ENCODE measurements at regions not wholly inside any gene's neighbourhood (a gene's known extent, or its start where the extent isn't known, plus 50 kb on each side); places are given as distances from the start of the nearest gene placed in this dataset.

DNA sequence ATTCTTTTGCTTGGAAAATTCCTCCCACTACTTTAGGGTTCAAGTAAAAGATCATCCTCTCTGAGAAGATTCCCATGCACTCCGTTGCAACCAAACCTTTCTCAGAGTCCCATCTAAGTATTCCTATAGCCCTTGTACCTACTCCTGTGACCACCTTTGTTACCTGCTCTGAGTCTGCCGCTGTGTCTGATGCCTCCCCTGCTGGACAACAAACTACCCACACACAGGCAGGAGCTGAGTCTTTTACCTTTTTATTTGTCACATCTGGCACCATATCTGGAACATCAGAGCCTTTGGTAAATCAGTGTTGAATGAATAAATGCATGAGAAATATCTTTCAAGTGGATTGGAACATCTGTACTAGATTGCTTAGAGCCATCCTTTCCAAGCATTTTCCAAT, 82.1 kb upstream of the FLRT2 start:
- no peak for DNase-seq (ENCODE audit: low read depth in 6 of 9, low spot score in 9 of 9)
- 97% methylated on average over 2 of the region's 2 CpGs for WGBS
- H3K9me3 ChIP-seq (ENCODE audit: control insufficient read depth in 2 of 2, insufficient read depth in 1 of 2, low read length in 1 of 2) = no peaks in the 10 kb centered on the region
- no peaks in the 10 kb centered on the region for H3K36me3 ChIP-seq (ENCODE audit: control insufficient read depth in 2 of 2, insufficient read depth in 2 of 2, low read length in 1 of 2)
- H3K4me1 ChIP-seq (ENCODE audit: control insufficient read depth in 2 of 2, insufficient read depth in 2 of 2, low read length in 2 of 2) = no peaks in the 10 kb centered on the region
- no peaks in the 10 kb centered on the region for H3K27me3 ChIP-seq (ENCODE audit: control insufficient read depth in 2 of 2, insufficient read depth in 1 of 2, low read length in 1 of 2)
- H3K4me3 ChIP-seq (ENCODE audit: low read length in 2 of 2) = no peak overlapping the region
- H3K27ac ChIP-seq (ENCODE audit: low read depth in 1 of 2, low read length in 1 of 2) = no peak overlapping the region

DNA sequence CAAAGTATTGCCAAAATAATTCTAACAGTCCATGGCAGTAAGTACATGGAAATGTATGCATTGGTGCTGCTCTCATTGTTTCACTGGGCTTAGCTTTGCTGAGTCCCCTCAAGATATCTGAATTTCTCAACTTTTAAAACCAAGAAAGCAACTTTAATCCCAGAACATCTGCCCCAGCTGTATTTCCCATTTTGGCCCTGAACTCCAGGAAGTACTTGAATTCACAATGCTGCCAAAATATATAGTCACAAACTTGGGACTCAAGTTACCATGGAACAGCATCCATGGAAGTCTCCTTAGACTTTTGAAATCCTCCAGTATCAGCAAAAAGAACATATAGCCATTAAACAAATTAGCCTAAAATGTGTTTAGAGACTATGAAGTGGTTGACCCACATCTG, 78.5 kb upstream of the FLRT2 start:
- no peaks in the 10 kb centered on the region for H3K36me3 ChIP-seq (ENCODE audit: control insufficient read depth in 2 of 2, insufficient read depth in 2 of 2, low read length in 1 of 2)
- no peak overlapping the region for H3K4me3 ChIP-seq (ENCODE audit: low read length in 2 of 2)
- no peak for DNase-seq (ENCODE audit: low read depth in 6 of 9, low spot score in 9 of 9)
- H3K9me3 ChIP-seq (ENCODE audit: control insufficient read depth in 2 of 2, insufficient read depth in 1 of 2, low read length in 1 of 2) = no peaks in the 10 kb centered on the region
- no peaks in the 10 kb centered on the region for H3K27me3 ChIP-seq (ENCODE audit: control insufficient read depth in 2 of 2, insufficient read depth in 1 of 2, low read length in 1 of 2)
- H3K4me1 ChIP-seq (ENCODE audit: control insufficient read depth in 2 of 2, insufficient read depth in 2 of 2, low read length in 2 of 2) = no peaks in the 10 kb centered on the region
- no peak overlapping the region for H3K27ac ChIP-seq (ENCODE audit: low read depth in 1 of 2, low read length in 1 of 2)

DNA sequence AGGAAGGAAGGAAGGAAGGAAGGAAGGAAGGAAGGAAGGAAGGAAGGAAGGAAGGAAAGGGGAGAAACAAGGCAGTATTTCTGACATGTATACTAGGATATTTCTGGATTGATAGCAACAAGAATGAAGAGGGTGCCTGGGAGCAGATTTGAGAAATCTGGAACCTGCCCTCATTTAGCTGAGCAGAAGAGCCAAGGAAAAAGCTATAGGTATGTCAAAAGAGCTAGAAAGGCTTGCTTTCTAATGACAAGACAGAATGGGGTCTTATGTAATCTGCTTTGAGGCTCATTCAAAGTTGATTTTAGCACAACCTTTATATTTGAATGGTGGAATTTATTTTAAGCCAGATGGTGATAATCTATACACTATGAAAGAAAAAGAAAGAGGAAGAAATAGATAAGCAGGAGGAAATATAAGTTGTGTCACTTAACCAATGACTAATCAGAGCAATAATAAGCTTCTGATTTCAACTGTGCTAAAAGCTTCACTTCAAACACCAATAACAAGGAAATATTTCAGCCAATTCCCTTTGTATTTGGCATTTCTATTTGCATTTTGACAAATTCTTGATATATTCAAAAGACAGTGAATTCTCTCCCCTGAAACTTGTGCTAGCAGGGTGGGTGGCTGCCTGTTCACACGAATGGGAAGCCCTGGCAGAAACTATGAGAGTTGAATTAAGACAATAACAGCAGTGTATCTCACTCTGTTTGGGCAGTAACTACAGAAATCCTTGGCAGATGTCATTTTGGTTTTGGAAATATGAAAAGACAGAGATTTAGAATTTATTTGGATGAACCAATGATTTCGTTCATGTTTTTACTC, 76.3 kb upstream of the FLRT2 start:
- Histone ChIP-seq H3K4me3 (ENCODE audit: low read length in 2 of 2) (no peak overlapping the region), H3K36me3 (ENCODE audit: control insufficient read depth in 2 of 2, insufficient read depth in 2 of 2, low read length in 1 of 2) (no peaks in the 10 kb centered on the region), H3K27ac (ENCODE audit: low read depth in 1 of 2, low read length in 1 of 2) (no peak overlapping the region), H3K4me1 (ENCODE audit: control insufficient read depth in 2 of 2, insufficient read depth in 2 of 2, low read length in 2 of 2) (no peaks in the 10 kb centered on the region), H3K27me3 (ENCODE audit: control insufficient read depth in 2 of 2, insufficient read depth in 1 of 2, low read length in 1 of 2) (no peaks in the 10 kb centered on the region), H3K9me3 (ENCODE audit: control insufficient read depth in 2 of 2, insufficient read depth in 1 of 2, low read length in 1 of 2) (no peaks in the 10 kb centered on the region)
- DNase-seq (ENCODE audit: low read depth in 6 of 9, low spot score in 9 of 9) = no peak
- 84% methylated on average over 2 of the region's 2 CpGs for WGBS

DNA sequence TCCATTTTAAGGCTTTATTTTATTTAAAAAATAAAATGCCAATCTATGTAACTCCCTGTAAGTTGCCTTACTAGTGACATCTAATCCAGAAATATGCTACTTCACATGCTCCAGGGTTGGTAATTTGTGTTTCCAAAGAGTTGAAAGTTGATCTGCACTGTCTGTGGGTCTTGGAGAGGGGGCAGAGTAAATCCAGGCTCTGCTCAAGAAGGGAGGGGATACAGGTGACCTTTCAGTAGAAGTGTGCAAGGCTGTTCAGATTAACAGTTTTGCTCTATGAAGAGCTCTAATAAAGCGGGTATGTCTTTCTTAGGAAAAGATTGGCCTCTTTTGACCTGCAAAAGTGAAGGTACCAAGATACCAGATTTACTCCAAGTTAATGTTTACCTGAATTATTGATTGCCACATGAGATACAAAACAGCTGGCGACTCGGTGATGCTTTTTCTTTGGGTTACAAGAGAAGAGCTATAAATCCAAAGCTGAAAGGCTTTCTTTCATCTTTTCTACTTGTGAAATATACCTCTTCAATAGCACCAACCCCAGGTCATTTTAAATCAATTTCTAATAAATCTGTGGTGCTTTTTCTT, 75.6 kb upstream of the FLRT2 start:
- Histone ChIP-seq H3K27me3 (ENCODE audit: control insufficient read depth in 2 of 2, insufficient read depth in 1 of 2, low read length in 1 of 2) (no peaks in the 10 kb centered on the region), H3K4me1 (ENCODE audit: control insufficient read depth in 2 of 2, insufficient read depth in 2 of 2, low read length in 2 of 2) (no peaks in the 10 kb centered on the region), H3K36me3 (ENCODE audit: control insufficient read depth in 2 of 2, insufficient read depth in 2 of 2, low read length in 1 of 2) (no peaks in the 10 kb centered on the region), H3K9me3 (ENCODE audit: control insufficient read depth in 2 of 2, insufficient read depth in 1 of 2, low read length in 1 of 2) (no peaks in the 10 kb centered on the region), H3K27ac (ENCODE audit: low read depth in 1 of 2, low read length in 1 of 2) (no peak overlapping the region), H3K4me3 (ENCODE audit: low read length in 2 of 2) (no peak overlapping the region)
- 95% methylated on average over 3 of the region's 3 CpGs for WGBS
- DNase-seq (ENCODE audit: low read depth in 6 of 9, low spot score in 9 of 9) = no peak

- Histone ChIP-seq H3K4me1 (ENCODE audit: control insufficient read depth in 2 of 2, insufficient read depth in 2 of 2, low read length in 2 of 2) (no peaks in the 10 kb centered on the region), H3K4me3 (ENCODE audit: low read length in 2 of 2) (no peak overlapping the region), H3K27me3 (ENCODE audit: control insufficient read depth in 2 of 2, insufficient read depth in 1 of 2, low read length in 1 of 2) (no peaks in the 10 kb centered on the region), H3K36me3 (ENCODE audit: control insufficient read depth in 2 of 2, insufficient read depth in 2 of 2, low read length in 1 of 2) (no peaks in the 10 kb centered on the region), H3K27ac (ENCODE audit: low read depth in 1 of 2, low read length in 1 of 2) (no peak overlapping the region), H3K9me3 (ENCODE audit: control insufficient read depth in 2 of 2, insufficient read depth in 1 of 2, low read length in 1 of 2) (no peaks in the 10 kb centered on the region)
- 60% methylated on average over 3 of the region's 3 CpGs for WGBS
- no peak for DNase-seq (ENCODE audit: low read depth in 6 of 9, low spot score in 9 of 9)
Measured at GRCh38 chr14:85459361-85460000, 70.5 kb upstream of the FLRT2 start.

DNA sequence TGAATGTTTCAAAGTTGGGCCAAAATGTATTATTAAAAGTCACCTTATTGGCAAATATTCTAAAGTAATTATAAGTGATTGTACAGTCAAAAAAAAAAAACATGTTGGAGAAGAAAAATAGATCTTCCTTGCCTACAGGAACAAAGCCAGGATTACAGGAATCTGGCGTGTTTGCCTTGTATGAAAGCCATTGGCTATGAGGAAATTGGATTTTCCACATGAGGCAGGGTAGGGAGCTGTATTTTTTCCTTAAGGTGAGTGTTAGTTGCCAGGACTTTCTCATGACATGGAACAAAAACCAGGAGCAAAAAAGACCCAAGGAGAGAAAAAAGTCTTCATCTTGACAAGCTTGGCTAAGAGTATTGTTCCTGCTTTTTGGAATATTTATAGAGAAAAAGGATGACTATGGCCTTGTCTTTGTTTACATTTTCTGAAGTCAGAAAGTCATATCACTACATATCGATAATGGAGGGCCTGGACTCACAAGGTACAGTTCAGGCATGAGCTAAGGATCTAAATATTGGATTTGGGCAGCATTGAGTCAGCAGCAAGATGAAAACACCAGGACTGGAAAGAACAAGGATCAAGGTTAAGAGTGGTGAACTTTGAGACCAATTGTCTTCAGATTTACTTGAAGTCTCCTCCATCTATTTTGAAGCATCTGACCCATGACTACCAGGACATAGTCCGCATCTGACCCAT, 68.4 kb upstream of the FLRT2 start:
- Histone ChIP-seq H3K27me3 (ENCODE audit: control insufficient read depth in 2 of 2, insufficient read depth in 1 of 2, low read length in 1 of 2) (no peaks in the 10 kb centered on the region), H3K9me3 (ENCODE audit: control insufficient read depth in 2 of 2, insufficient read depth in 1 of 2, low read length in 1 of 2) (no peaks in the 10 kb centered on the region), H3K27ac (ENCODE audit: low read depth in 1 of 2, low read length in 1 of 2) (no peak overlapping the region), H3K36me3 (ENCODE audit: control insufficient read depth in 2 of 2, insufficient read depth in 2 of 2, low read length in 1 of 2) (no peaks in the 10 kb centered on the region), H3K4me1 (ENCODE audit: control insufficient read depth in 2 of 2, insufficient read depth in 2 of 2, low read length in 2 of 2) (no peaks in the 10 kb centered on the region), H3K4me3 (ENCODE audit: low read length in 2 of 2) (no peak overlapping the region)
- 97% methylated on average over 3 of the region's 3 CpGs for WGBS
- DNase-seq (ENCODE audit: low read depth in 6 of 9, low spot score in 9 of 9) = no peak

DNA sequence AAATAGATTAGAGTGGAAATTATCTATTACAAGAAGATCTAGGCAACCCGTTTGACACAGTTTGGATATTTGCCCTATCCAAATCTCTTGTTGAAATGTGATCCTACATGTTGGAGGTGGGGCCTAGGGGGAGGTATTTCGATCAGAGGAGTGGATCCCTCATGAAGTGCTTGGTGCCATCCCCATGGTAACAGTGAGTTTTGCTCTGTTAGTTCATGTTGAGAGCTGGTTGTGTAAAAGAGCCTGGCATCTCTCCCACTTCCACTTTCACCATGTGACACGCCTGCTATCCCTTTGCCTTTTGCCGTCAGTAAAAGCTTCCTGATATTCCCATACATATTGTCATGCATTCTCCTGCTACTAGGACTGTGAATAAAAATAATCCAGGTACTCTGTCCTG, 66.4 kb upstream of the FLRT2 start:
- Histone ChIP-seq H3K4me1 (ENCODE audit: control insufficient read depth in 2 of 2, insufficient read depth in 2 of 2, low read length in 2 of 2) (no peaks in the 10 kb centered on the region), H3K27me3 (ENCODE audit: control insufficient read depth in 2 of 2, insufficient read depth in 1 of 2, low read length in 1 of 2) (no peaks in the 10 kb centered on the region), H3K36me3 (ENCODE audit: control insufficient read depth in 2 of 2, insufficient read depth in 2 of 2, low read length in 1 of 2) (no peaks in the 10 kb centered on the region), H3K9me3 (ENCODE audit: control insufficient read depth in 2 of 2, insufficient read depth in 1 of 2, low read length in 1 of 2) (no peaks in the 10 kb centered on the region), H3K27ac (ENCODE audit: low read depth in 1 of 2, low read length in 1 of 2) (no peak overlapping the region), H3K4me3 (ENCODE audit: low read length in 2 of 2) (no peak overlapping the region)
- no peak for DNase-seq (ENCODE audit: low read depth in 6 of 9, low spot score in 9 of 9)
- WGBS = 92% methylated on average over 4 of the region's 4 CpGs

GRCh38 chr14:85464135-85464895, 65.6 kb upstream of the FLRT2 start:
- no peak for DNase-seq (ENCODE audit: low read depth in 6 of 9, low spot score in 9 of 9)
- 91% methylated on average over 2 of the region's 2 CpGs for WGBS
- Histone ChIP-seq H3K4me1 (ENCODE audit: control insufficient read depth in 2 of 2, insufficient read depth in 2 of 2, low read length in 2 of 2) (no peaks in the 10 kb centered on the region), H3K36me3 (ENCODE audit: control insufficient read depth in 2 of 2, insufficient read depth in 2 of 2, low read length in 1 of 2) (no peaks in the 10 kb centered on the region), H3K27me3 (ENCODE audit: control insufficient read depth in 2 of 2, insufficient read depth in 1 of 2, low read length in 1 of 2) (no peaks in the 10 kb centered on the region), H3K9me3 (ENCODE audit: control insufficient read depth in 2 of 2, insufficient read depth in 1 of 2, low read length in 1 of 2) (no peaks in the 10 kb centered on the region), H3K4me3 (ENCODE audit: low read length in 2 of 2) (no peak overlapping the region), H3K27ac (ENCODE audit: low read depth in 1 of 2, low read length in 1 of 2) (no peak overlapping the region)

Measured in thymus (tissue), 11 donors.